ENCODE measurements at regions not wholly inside any gene's neighbourhood (a gene's known extent, or its start where the extent isn't known, plus 50 kb on each side); places are given as distances from the start of the nearest gene placed in this dataset.
"Not testable (repeated sequence)": the region's sequence is repeated elsewhere in the genome, so short reads cannot be mapped to it uniquely, and the experiment has no call there.

DNA sequence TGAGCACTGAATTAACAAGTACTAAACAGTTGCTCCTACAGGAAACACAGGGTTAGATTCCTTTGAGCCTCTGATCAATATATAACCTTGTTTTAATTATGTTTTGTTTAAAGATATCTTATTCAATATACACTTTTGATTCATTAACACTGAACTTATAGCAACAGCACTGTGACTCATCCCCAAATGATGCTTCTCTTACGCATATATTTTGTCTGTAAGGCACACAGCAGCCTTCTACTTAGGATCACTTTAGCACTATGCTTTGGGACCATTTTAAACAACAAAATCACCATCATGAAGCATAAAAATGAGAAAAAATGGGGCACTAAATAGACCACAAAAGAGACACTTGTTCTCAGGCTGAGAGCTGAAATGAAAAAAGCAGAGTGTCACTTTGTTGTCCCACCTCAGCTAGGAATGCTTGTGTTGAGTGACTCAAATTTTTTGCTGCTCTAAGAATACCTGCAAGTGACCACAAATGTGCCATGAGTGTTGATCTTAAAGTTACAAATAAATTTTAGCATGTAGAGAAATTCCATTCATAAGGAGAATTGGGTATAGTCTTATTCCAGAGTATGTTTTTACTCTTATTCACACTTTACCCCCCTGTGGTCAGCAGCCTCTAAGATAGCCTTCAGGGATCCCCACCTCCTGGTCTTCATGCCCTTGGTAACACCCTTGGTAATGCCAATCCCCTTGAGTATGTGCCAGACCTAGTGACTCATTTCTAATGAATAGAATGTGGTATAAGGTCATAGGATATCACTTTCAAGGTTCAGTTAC is 252.7 kb upstream of the IL12B start:
- Histone ChIP-seq H3K4me3 (no peak overlapping the region), H3K27ac (peak overlapping the region; percentile 1 to 39), H3K4me1 (no peaks in the 10 kb centered on the region), H3K9me3 (no peaks in the 10 kb centered on the region), H3K27me3 (no peaks in the 10 kb centered on the region), H3K36me3 (no peaks in the 10 kb centered on the region)
- DNase-seq: no peak
- intact Hi-C loops (cut with DNase I): no loop called here
- TF ChIP-seq, protein P1, sequence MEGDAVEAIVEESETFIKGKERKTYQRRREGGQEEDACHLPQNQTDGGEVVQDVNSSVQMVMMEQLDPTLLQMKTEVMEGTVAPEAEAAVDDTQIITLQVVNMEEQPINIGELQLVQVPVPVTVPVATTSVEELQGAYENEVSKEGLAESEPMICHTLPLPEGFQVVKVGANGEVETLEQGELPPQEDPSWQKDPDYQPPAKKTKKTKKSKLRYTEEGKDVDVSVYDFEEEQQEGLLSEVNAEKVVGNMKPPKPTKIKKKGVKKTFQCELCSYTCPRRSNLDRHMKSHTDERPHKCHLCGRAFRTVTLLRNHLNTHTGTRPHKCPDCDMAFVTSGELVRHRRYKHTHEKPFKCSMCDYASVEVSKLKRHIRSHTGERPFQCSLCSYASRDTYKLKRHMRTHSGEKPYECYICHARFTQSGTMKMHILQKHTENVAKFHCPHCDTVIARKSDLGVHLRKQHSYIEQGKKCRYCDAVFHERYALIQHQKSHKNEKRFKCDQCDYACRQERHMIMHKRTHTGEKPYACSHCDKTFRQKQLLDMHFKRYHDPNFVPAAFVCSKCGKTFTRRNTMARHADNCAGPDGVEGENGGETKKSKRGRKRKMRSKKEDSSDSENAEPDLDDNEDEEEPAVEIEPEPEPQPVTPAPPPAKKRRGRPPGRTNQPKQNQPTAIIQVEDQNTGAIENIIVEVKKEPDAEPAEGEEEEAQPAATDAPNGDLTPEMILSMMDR (IDR thresholded peaks at IDR 0.05): no peak
- peak; percentile 82 for ATAC-seq

DNA sequence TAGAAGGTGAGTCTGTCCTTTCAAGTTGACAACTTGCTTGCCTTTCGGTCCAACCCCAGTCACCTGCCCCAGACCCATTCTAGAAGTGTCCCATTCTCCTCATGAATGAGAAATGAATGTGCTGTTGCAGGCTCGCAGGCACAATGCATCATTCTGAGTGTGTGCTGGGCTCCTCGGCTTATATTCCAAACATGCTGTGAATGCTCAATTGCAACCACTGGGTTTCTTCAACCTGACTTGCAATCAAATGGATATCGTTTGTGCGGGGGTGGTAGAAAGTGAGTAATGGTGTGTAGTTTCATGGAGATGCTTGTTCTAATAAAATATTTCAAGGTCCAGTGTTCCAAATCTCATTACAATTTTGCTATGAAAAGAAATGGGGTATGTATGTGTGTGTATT is 256.6 kb upstream of the IL12B start:
- DNase-seq: no peak
- intact Hi-C loops (cut with DNase I): no loop called here
- no peak for ATAC-seq
- H3K9me3 ChIP-seq: no peaks in the 10 kb centered on the region
- H3K4me3 ChIP-seq: no peak overlapping the region
- H3K27ac ChIP-seq: no peak overlapping the region
- no peaks in the 10 kb centered on the region for H3K36me3 ChIP-seq
- no peaks in the 10 kb centered on the region for H3K4me1 ChIP-seq
- no peaks in the 10 kb centered on the region for H3K27me3 ChIP-seq
- TF ChIP-seq, protein P1 (IDR thresholded peaks at IDR 0.05): no peak

DNA sequence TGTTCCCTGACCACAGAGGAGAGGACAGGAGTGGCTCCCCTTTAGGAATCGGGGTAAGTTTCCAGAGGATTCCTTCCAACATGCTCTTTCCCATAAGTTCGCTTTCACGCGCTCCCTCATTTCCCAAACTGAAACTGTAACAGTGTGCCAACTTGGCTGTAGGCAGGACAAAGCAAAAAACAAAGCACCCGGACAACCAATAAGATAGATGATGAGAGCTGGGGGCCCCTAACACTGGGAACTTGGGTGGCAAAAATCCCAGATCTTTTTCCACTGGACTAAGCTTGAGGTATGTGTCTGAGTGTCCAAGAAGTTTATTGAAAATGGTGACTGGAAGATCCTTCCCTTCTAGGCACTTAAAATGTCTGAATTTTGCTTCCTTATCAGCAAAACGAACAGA is 258.7 kb upstream of the IL12B start:
- ATAC-seq (no peak), DNase-seq (no peak)
- H3K4me3 ChIP-seq: no peak overlapping the region
- H3K27ac ChIP-seq: no peak overlapping the region
- TF ChIP-seq, protein P1 (IDR thresholded peaks at IDR 0.05): no peak
- no peaks in the 10 kb centered on the region for H3K4me1 ChIP-seq
- intact Hi-C loops (cut with DNase I): no loop called here
- H3K36me3 ChIP-seq: no peaks in the 10 kb centered on the region
- no peaks in the 10 kb centered on the region for H3K9me3 ChIP-seq
- H3K27me3 ChIP-seq: no peaks in the 10 kb centered on the region

DNA sequence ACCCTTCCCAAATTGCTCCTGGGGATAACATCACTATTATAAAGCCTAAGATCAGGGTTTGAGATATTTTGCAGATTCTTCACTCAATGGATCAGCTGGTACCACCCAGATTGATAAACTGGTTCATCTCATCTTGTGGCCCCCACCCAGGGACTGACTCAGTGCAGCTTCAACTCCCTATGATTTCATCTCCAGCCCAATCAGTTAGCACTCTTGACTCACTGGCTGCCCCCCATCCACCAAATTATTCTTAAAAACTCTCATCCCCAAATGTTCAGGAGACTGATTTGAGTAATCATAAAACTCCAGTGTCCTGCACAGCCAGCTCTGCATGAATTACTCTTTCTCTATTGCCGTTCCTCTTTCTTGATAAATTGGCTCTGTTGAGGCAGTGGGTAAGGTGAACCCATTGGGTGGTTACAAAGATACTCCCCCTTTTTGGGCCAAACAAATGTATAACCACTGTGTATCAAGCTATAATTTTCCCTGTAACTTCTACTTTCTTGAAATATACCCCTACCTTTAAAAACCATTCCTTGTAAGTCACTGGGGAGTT is 263.3 kb upstream of the IL12B start:
- TF ChIP-seq, protein P1 (IDR thresholded peaks at IDR 0.05): no peak
- intact Hi-C loops (cut with DNase I): no loop called here
- Histone ChIP-seq H3K36me3 (no peaks in the 10 kb centered on the region), H3K27ac (no peak overlapping the region), H3K9me3 (peaks cover 0 to 4% of the 10 kb centered on the region in 2 donors), H3K4me1 (no peaks in the 10 kb centered on the region), H3K4me3 (no peak overlapping the region), H3K27me3 (no peaks in the 10 kb centered on the region)
- ATAC-seq (no peak), DNase-seq (no peak)

DNA sequence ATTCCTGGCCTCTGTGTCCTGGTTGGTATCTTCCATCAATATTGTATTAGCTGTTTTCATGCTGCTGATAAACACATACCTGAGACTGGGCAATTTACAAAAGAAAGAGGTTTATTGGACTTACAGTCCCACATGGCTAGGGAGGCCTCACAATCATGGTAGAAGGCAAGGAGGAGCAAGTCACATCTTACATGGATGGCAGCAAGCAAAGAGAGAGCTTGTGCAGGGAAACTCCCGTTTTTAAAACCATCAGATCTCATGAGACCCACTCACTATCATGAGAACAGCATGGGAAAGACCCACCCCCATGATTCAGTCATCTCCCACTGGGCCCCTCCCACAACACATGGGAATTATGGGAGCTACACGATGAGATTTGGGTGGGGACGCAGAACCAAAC is 265.3 kb upstream of the IL12B start:
- H3K9me3 ChIP-seq; H3K4me3 ChIP-seq; H3K4me1 ChIP-seq; ATAC-seq; H3K27me3 ChIP-seq; H3K27ac ChIP-seq; DNase-seq; H3K36me3 ChIP-seq; intact Hi-C loops (cut with DNase I): not testable (repeated sequence)
